Heart left ventricle (tissue), 13 donors: ENCODE measurements at regions not wholly inside any gene's neighbourhood (a gene's known extent, or its start where the extent isn't known, plus 50 kb on each side); places are given as distances from the start of the nearest gene placed in this dataset.

Experiments
- POLR2A ChIP-seq, 2 donors: fragments of 450-650 bp; IDR thresholded peaks; one replicate each; pipeline ENCODE4 v1.6.1; 2017; ENCODE audit warnings: antibody characterized with exemption in 2 of 2, mild to moderate bottlenecking in 2 of 2, moderate library complexity in 2 of 2
- TF ChIP-seq, protein P1 (sequence below), 12 donors: fragments of 200-600 bp; sonication (generic) in 4 of 12; IDR thresholded peaks; one replicate each; pipeline versions ENCODE4 v1.5.0 to v1.8.0; 2018 to 2022; ENCODE audit warnings: antibody characterized with exemption in 12 of 12, mild to moderate bottlenecking in 5 of 12
- donor health status: ischemic (EF 13 %, LVEDD 7.1; RV severe dilation, severe dysfunction).
- donor health status: DM: no; HTN: yes; CAD: no.
- donor health status: DM: no; HTN: no; CAD: no.
- donor health status: ischemic (EF 25% LVEDD 6.9; RV normal size, moderate dysfunction).
- donor health status: ischemic (EF 25% LVEDD 5.7; RV mildly dilated, moderate dysfunction).
- donor health status: ischemic (EF 35%, LVEDD 5.7; RV mildly dilated, moderate dysfunction).
- donor health status: nonischemic (EF 11% LVEDD 7.7; RV severe dilation, severe dysfunction).
- donor health status: DM: yes; HTN: yes; CAD: no.
- donor health status: PGD.
- donor health status: ischemic (EF 29% LVEDD 5.4; RV normal size, mild dysfunction).
- donor health status: nonischemic (EF 23%, LVEDD 6.1; RV moderate dilation, normal function).

DNA sequence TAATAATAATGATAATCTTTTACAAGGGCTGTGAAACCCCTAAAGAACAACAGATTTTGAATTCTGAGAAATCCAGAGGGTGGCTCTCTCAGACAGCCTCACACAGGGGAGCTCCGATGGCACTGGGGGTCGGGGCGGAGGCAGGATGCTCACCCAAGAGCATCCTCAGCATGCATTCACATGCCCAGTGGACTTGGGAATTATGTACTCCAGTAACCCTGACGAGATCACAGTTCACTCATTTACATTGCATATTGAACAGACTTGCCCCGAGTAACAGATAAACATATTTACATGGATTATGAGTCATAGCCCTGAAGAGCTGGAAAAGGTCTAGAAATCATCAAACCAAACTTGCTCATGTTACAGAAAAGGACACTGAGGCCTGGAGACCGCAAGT lies 482.7 kb upstream of the JARID2 start:
- TF ChIP-seq, protein P1, sequence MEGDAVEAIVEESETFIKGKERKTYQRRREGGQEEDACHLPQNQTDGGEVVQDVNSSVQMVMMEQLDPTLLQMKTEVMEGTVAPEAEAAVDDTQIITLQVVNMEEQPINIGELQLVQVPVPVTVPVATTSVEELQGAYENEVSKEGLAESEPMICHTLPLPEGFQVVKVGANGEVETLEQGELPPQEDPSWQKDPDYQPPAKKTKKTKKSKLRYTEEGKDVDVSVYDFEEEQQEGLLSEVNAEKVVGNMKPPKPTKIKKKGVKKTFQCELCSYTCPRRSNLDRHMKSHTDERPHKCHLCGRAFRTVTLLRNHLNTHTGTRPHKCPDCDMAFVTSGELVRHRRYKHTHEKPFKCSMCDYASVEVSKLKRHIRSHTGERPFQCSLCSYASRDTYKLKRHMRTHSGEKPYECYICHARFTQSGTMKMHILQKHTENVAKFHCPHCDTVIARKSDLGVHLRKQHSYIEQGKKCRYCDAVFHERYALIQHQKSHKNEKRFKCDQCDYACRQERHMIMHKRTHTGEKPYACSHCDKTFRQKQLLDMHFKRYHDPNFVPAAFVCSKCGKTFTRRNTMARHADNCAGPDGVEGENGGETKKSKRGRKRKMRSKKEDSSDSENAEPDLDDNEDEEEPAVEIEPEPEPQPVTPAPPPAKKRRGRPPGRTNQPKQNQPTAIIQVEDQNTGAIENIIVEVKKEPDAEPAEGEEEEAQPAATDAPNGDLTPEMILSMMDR (IDR thresholded peaks at IDR 0.05) = no peak
- TF ChIP-seq POLR2A (IDR thresholded peaks at IDR 0.05) = no peak
